PC-3 (cell line): ENCODE measurements at regions not wholly inside any gene's neighbourhood (a gene's known extent, or its start where the extent isn't known, plus 50 kb on each side); places are given as distances from the start of the nearest gene placed in this dataset.

ENCODE experiments used
- CTCF ChIP-seq: fragments of 300-600 bp; sonication (generic); conservative IDR thresholded peaks from 2 replicates; pipeline ENCODE4 v1.5.1; 2017; ENCODE audit warnings: antibody characterized with exemption, low read depth, mild to moderate bottlenecking, low read length
- EZH2 ChIP-seq: fragments of 300-600 bp; sonication (generic); IDR thresholded peaks from one replicate; pipeline ENCODE4 v1.6.1; 2017; ENCODE audit warnings: antibody characterized with exemption, mild to moderate bottlenecking, low read length; ENCODE audit not compliant: unreplicated experiment
- EZH2phosphoT487 ChIP-seq: fragments of 300-600 bp; sonication (generic); IDR thresholded peaks from 2 replicates; pipeline ENCODE4 v1.6.1; 2018; ENCODE audit warnings: mild to moderate bottlenecking, antibody characterized with exemption, low read length, borderline replicate concordance

- TF ChIP-seq CTCF, result no peak
- no peak for TF ChIP-seq EZH2
- no peak for TF ChIP-seq EZH2phosphoT487
Observed at GRCh38 chr12:86917121-86917520, 660.9 kb upstream of the MGAT4C start.
